ENCODE measurements at regions not wholly inside any gene's neighbourhood (a gene's known extent, or its start where the extent isn't known, plus 50 kb on each side); places are given as distances from the start of the nearest gene placed in this dataset.

DNA sequence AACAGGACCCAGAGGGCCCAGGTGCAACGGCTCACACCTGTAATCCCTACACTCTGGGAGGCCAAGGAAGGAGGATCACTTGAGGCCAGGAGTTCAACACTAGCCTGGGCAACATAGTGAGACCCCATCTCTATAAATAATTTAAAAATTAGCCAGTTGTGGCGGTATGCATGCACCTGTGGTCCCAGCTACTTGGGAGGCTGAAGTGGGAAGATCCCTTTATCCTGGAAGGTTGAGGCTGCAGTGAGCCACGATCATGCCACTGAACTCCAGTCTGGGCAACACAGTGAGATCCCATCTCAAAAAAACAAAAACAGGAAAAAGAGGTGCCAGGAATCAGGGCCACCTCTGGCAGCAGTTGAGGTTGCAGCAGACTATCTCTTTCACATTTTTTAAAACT is 85.7 kb upstream of the NUDT7 start:
- TF ChIP-seq EP300 (IDR thresholded peaks at IDR 0.05) = no peak
- no peak for TF ChIP-seq CTCF (IDR thresholded peaks at IDR 0.05)
- TF ChIP-seq POLR2A (IDR thresholded peaks at IDR 0.05) = no peak
